ENCODE measurements at regions not wholly inside any gene's neighbourhood (a gene's known extent, or its start where the extent isn't known, plus 50 kb on each side); places are given as distances from the start of the nearest gene placed in this dataset.
"Not testable (repeated sequence)": the region's sequence is repeated elsewhere in the genome, so short reads cannot be mapped to it uniquely, and the experiment has no call there.

- not testable (repeated sequence) for TF ChIP-seq CTCF (IDR thresholded peaks at IDR 0.05 in 8 of 11, conservative IDR thresholded peaks at IDR 0.05 in 3 of 11); POLR2AphosphoS5 (IDR thresholded peaks at IDR 0.05)
Observed at GRCh38 chr2:91590381-91590780, 2898.9 kb downstream of the RPIA start.
